NCI-H345 (cell line): ENCODE measurements at regions not wholly inside any gene's neighbourhood (a gene's known extent, or its start where the extent isn't known, plus 50 kb on each side); places are given as distances from the start of the nearest gene placed in this dataset.
"Not testable (repeated sequence)": the region's sequence is repeated elsewhere in the genome, so short reads cannot be mapped to it uniquely, and the experiment has no call there.

Experiments
- DNase-seq: peaks from one replicate; lab custom pipeline; 2025; lab: John Stamatoyannopoulos, UW

GRCh38 chr6:145068577-145068976 is 666.7 kb downstream of the EPM2A start:
- no peak for DNase-seq

DNA sequence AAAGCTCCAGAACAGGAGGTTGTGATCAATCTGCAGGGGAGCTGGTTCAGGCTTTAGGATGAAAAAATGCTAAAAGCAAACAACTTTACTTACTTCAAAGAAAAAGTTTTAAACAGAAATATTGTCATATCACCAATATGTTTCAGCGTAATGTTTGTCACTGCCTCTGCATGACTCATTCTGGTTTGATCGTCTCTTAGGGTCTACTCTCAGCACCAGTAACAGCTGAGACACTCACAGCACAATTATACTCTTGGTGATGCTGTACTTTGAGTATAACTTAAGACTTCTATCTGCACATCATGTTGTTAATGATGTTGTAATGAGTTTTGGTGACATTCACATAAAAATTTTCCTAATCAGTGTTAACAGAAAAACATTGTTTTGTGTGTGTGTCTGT is 665.4 kb downstream of the EPM2A start:
- DNase-seq: no peak

- DNase-seq: no peak
Measured at GRCh38 chr6:145070791-145071190, 664.5 kb downstream of the EPM2A start.

DNA sequence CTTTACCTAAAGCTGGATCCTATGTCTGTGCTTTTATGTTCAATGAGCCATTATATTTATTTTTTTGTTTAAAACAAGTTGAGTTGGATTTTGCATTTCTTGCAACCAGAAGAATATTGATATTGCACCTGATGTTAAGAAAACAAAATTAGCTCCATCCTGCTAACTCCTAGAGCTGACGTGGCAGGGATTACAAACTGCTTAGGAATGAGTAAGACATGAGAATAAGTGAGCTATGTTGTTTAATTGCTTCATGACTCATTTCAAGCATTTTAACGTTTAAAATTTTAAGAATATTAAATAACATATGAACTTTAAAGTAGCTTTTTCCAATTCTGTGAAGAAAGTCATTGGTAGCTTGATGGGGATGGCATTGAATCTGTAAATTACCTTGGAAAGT is 663.5 kb downstream of the EPM2A start:
- DNase-seq: no peak

DNA sequence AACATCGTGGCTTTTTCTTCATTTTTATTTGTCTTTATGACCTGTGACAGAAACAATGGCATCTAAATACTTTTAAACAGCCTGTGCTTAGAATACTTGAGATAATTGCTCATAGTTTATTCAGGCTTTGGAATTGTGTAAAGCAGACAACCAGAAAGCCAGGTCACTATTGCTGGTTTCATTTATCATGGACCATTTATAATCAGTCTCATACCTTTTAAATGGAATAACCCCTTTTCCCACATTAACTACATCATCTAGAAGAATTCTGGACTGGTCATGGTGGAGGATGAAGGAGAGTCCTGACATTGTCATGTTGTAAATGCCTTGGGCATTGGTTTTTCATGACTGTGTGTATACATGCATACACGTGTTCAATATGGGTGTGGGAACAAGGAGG is 661.5 kb downstream of the EPM2A start:
- DNase-seq: no peak

GRCh38 chr6:145074805-145075204 is 660.5 kb downstream of the EPM2A start:
- no peak for DNase-seq

- no peak for DNase-seq
Measured at GRCh38 chr6:145075425-145075824, 659.9 kb downstream of the EPM2A start.

DNA sequence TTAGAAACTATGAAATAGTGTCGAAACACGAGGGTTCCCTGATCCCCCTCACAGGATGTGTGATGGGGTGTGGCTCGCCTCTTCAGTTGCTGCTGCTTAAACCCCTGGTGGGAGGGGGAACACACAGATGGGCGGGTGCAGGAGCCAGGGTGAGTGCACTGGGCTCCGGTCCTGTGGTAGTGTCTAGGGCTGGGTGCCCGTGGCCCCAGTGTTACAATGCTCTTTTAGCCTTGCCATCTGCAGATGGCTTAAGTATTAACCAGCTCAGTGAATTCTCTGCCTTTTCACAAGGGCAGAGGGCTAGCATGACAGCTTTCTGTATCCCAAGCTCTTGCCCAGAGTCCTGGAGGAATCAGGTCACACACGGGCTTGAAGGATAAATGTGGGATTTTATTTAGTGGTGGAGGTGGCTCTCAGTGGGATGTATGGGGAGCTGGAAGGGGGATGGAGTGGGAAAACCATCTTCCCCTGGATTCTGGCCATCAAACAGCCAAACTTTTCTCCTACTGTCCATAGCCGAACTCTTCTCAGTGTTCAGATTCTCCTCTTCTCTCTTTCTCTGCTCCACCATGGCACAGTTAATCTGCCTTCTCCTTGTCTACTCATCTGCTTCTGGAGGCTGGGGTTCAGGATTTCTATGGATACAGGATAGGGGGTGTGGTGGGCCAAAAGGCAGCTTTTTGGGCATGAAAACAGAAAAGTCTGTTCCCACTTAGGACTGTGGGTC is 659.0 kb downstream of the EPM2A start:
- no peak for DNase-seq

GRCh38 chr6:145077382-145077781 is 657.9 kb downstream of the EPM2A start:
- DNase-seq: no peak

- no peak for DNase-seq
Measured at GRCh38 chr6:145080651-145081050, 654.7 kb downstream of the EPM2A start.

GRCh38 chr6:145081677-145082076 is 653.6 kb downstream of the EPM2A start:
- no peak for DNase-seq

- DNase-seq: no peak
Measured at GRCh38 chr6:145082359-145082758, 653.0 kb downstream of the EPM2A start.

DNA sequence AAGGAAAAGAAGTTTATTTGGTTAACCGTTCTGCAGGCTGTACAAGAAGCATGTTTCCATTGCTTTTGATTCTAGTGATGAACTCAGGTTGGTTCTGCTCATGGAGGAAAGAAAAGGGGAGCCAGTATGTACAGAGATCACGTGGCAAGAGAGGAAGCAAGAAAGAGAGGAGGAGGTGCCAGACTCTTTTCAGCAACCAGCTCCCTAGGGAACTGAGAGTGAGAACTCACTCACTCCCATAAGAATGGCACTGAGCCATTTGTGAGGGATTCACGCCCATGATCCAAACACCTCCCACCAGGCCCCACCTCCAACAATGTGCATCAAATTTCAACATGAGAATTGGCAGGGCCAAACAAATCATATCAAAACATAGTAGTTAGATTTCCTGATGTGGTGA is 649.1 kb downstream of the EPM2A start:
- peak; percentile 24 for DNase-seq

DNA sequence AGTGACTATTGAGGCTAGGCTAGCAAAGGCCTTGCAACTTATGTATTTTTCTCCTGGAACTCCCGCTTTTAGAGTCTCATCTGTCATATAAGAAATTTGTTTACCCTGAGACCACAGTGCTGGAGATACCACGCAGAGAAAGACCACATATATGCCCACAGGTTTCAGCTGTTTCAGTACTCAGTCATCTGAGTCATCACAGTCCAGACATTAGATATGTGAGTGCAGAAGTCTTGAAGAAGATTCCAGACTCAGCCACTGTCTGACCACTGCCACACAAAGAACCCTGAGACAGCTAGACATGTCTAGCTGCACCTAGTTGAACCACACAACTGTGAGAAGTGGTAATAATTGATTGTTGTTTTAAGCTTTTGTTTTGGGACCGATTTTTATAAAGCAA is 648.3 kb downstream of the EPM2A start:
- no peak for DNase-seq

- DNase-seq: no peak
Measured at GRCh38 chr6:145090801-145091585, 644.3 kb downstream of the EPM2A start.

GRCh38 chr6:145091586-145092142 is 643.7 kb downstream of the EPM2A start:
- no peak for DNase-seq

GRCh38 chr6:145092554-145092953 is 642.8 kb downstream of the EPM2A start:
- DNase-seq: no peak

DNA sequence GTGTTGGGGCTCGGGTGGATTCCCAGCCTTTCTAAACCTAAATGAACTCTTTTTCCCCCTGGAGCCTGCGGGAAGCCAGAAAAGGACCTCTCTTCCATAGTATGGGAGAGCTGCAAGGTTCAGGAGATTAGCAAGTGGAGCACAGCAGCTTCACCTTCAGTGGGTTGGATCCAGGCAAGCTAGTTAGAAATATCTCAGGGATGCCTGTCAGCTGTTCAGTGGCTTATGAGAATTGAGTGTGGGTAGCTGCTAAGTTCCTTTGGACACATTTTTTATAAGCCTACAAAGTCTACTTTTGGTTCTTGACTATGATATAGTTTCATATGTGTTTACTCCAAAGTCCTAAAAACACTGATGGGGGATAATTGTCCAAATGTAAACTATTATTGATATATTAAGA is 642.1 kb downstream of the EPM2A start:
- DNase-seq: no peak

DNA sequence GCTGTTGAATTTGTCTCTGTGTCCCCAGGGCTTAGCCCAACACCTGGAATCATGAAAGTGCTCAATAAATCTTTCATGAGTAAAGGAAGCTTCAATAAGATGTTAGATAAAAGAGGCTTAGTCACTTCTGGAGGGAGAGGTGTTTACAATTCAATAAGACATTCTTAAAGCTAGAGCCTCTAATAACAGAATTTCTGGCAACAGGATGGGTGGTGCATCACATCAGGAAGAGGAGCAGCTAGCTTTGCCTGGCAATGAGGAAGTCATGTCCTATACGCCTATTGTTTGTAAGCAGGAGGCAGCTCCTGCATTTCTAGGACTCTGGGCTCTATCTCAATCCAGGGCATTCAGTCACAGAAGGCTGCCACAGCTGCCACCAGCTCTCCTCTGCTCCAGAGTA is 638.5 kb downstream of the EPM2A start:
- no peak for DNase-seq

GRCh38 chr6:145098127-145098526 is 637.2 kb downstream of the EPM2A start:
- not testable (repeated sequence) for DNase-seq

GRCh38 chr6:145099713-145100112 is 635.6 kb downstream of the EPM2A start:
- no peak for DNase-seq

DNA sequence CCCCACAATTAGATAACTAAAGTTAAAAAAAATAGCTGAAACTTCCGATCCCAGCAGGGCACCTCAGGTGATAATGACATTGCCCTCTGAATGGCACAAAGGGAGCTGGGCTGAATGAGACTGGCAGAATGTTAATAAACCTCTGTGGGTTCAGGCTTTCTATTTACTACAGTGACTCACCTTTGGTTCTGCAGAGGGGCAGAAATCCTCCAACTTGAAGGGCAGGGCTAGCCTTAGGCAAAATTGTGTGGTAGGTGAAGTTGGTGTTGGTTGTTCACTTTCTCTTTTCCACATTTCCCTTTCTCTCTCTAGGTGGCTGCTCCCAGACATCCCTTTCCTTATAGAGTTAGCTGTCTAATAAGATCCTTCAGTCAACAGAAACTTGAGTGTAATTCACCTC is 625.2 kb downstream of the EPM2A start:
- no peak for DNase-seq

GRCh38 chr6:145111407-145111806 is 623.9 kb downstream of the EPM2A start:
- DNase-seq: not testable (repeated sequence)
